Ovary (tissue), 7 donors: ENCODE measurements at regions not wholly inside any gene's neighbourhood (a gene's known extent, or its start where the extent isn't known, plus 50 kb on each side); places are given as distances from the start of the nearest gene placed in this dataset.
"Not testable (repeated sequence)": the region's sequence is repeated elsewhere in the genome, so short reads cannot be mapped to it uniquely, and the experiment has no call there.

Source experiments
- DNase-seq, 5 donors: peaks; one replicate each; pipeline ENCODE4 v3.0.0-alpha.2; 2019 to 2020
- H3K27ac ChIP-seq, 2 donors: fragments of 200-600 bp; one replicate each; pipeline versions ENCODE4 v1.5.1 to v1.8.0; 2019 to 2022
- H3K27me3 ChIP-seq: fragments of 200-600 bp; one replicate; pipeline ENCODE4 v1.8.0; 2022
- H3K36me3 ChIP-seq: fragments of 200-600 bp; sonication (generic); one replicate; pipeline ENCODE4 v1.5.1; 2019
- H3K4me1 ChIP-seq: one replicate; pipeline ENCODE4 v1.8.1; 2013; ENCODE audit warnings: mild to moderate bottlenecking, moderate library complexity; ENCODE audit not compliant: insufficient read depth
- H3K4me3 ChIP-seq: fragments of 200-600 bp; sonication (generic); one replicate; pipeline ENCODE4 v1.5.1; 2017
- H3K9me3 ChIP-seq, 2 donors: fragments of 200-600 bp in 1 of 2; sonication (generic) in 1 of 2; one replicate each; pipeline versions ENCODE4 v1.5.1 to v1.8.1; 2013 to 2019; ENCODE audit warnings: mild to moderate bottlenecking in 1 of 2, moderate library complexity in 1 of 2
- EP300 ChIP-seq: sonication (generic); formaldehyde crosslinking; IDR thresholded peaks from one replicate; pipeline ENCODE4 v1.6.1; 2017; ENCODE audit warnings: antibody characterized with exemption
- POLR2A ChIP-seq: fragments of 450-650 bp; IDR thresholded peaks from one replicate; pipeline ENCODE4 v1.6.1; 2017; ENCODE audit warnings: antibody characterized with exemption, mild to moderate bottlenecking, moderate library complexity
- WGBS, 3 donors: extraction: QIAGEN DNeasy Blood & Tissue Kit in 1 of 3; methylation state at CpG; one replicate each; pipeline versions ENCODE4 v1.1.5 to v1.1.7; 2013 to 2017; 5-methylcytosine and 5-hydroxymethylcytosine counted together
- intact Hi-C, 4 donors: fragments of 100-400 bp; cut with DNase I; formaldehyde crosslinking; loops; one replicate each; pipeline versions ENCODE4 v1.11.0 to v1.15.1; 2022 to 2023
- TF ChIP-seq, protein P1 (sequence below), 3 donors: fragments of 450-650 bp in 2 of 3; fragments of 200-600 bp in 1 of 3; IDR thresholded peaks; one replicate each; pipeline versions ENCODE4 v1.5.1 to v1.8.0; 2016 to 2022; ENCODE audit warnings: antibody characterized with exemption in 3 of 3, mild to moderate bottlenecking in 1 of 3
- donor health status: DM: no; HTN: no; CAD: no; lungs with moderate emphysema.
- donor health status: DM: no; HTN: no; CAD: no.
- donor health status: Bipolar disorder and iron deficiency.
- donor health status: DM: no; HTN: no; CAD: no.
- donor health status: DM: yes; HTN: yes; CAD: no.

DNA sequence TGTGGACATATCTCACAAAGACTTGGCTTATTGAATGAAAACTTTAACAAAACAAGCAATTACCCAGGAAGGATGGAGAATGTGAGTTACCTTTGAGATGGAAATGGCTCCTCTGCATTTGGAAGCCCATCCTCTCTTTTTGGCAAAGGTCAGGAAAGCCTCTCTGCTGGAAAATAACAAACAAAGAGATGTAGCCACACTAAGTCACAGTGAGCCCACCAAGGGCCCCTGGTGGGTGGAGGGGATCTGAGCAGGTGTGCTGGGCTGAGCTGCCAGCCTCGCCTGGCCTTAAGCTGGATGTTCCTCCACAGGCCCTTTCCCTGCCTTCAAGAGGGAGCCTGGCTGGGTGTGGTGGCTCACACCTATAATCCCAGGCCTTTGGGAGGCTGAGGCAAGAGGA, 269.2 kb downstream of the HNRNPD start:
- H3K4me3 ChIP-seq: no peak overlapping the region
- intact Hi-C loops: no loop called here
- TF ChIP-seq POLR2A (no peak), EP300 (no peak)
- TF ChIP-seq, protein P1, sequence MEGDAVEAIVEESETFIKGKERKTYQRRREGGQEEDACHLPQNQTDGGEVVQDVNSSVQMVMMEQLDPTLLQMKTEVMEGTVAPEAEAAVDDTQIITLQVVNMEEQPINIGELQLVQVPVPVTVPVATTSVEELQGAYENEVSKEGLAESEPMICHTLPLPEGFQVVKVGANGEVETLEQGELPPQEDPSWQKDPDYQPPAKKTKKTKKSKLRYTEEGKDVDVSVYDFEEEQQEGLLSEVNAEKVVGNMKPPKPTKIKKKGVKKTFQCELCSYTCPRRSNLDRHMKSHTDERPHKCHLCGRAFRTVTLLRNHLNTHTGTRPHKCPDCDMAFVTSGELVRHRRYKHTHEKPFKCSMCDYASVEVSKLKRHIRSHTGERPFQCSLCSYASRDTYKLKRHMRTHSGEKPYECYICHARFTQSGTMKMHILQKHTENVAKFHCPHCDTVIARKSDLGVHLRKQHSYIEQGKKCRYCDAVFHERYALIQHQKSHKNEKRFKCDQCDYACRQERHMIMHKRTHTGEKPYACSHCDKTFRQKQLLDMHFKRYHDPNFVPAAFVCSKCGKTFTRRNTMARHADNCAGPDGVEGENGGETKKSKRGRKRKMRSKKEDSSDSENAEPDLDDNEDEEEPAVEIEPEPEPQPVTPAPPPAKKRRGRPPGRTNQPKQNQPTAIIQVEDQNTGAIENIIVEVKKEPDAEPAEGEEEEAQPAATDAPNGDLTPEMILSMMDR (IDR thresholded peaks at IDR 0.05): no peak
- no peaks in the 10 kb centered on the region for H3K9me3 ChIP-seq
- H3K4me1 ChIP-seq: no peaks in the 10 kb centered on the region
- WGBS, 3 donors: 68 to 77% (median 76%) methylated on average over 1 of the region's 1 CpG
- H3K27me3 ChIP-seq: no peaks in the 10 kb centered on the region
- H3K27ac ChIP-seq: no peak overlapping the region
- no peak for DNase-seq
- no peaks in the 10 kb centered on the region for H3K36me3 ChIP-seq

DNA sequence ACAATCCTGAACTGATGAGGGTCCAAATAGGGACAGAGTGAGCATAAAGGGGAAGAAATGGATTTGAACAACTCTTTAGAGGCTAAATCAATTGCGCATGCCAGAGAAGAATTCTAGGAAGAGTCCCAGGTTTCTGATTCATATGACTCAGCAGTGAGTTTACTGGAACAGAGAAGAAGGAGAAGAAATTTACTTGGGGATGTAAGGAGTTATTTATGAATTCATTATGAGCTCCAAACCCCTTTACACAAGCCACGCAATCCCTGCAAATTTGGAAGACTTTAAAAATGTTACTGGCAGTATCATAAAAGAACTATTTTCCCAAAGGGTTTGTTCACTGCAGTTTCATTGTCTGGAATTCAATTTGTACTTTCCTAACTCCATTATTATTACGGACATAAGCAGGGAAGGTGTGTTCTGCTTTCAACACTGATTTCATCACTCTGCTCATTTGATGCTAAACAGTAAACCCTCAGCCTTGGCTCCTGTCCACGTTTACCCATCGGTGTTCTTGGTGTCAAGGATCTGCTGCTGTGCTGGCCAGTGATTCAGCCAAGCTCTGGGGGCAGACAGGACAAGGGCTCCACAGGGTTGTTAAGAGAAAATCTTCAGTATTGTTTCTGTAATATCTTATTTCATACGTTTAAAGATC, 273.7 kb downstream of the HNRNPD start:
- H3K9me3 ChIP-seq: no peaks in the 10 kb centered on the region
- no peak overlapping the region for H3K27ac ChIP-seq
- no peaks in the 10 kb centered on the region for H3K4me1 ChIP-seq
- 35 to 41% (median 40%) methylated on average over 6 of the region's 6 CpGs for WGBS, 3 donors
- H3K36me3 ChIP-seq: no peaks in the 10 kb centered on the region
- DNase-seq: no peak
- H3K27me3 ChIP-seq: no peaks in the 10 kb centered on the region
- intact Hi-C loops: no loop called here
- no peak overlapping the region for H3K4me3 ChIP-seq
- TF ChIP-seq POLR2A (no peak), EP300 (no peak)

DNA sequence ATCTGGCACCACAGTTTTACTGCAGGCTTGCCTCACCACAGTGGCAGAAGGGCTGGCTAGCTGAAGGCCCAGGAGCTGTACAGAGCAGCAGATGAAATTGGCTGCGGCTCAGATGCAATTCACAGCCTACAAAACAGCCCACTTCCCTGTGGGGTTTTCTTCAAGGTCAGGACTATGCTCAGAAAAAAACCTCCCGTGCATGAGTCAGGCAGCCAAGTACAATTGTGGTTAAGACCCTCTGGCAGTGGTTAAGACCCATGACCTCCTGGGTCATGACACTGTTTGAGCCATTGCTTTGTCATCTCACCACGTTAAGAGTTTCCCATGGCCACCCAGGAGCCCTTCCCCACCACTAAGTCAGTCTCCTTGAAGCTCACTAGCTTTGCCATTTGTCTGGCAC, 276.3 kb downstream of the HNRNPD start:
- Histone ChIP-seq H3K4me1 (no peaks in the 10 kb centered on the region), H3K27me3 (no peaks in the 10 kb centered on the region), H3K9me3 (no peaks in the 10 kb centered on the region), H3K4me3 (no peak overlapping the region), H3K36me3 (no peaks in the 10 kb centered on the region), H3K27ac (no peak overlapping the region)
- intact Hi-C loops: no loop called here
- no peak for DNase-seq
- TF ChIP-seq, protein P1 (IDR thresholded peaks at IDR 0.05): no peak
- no peak for TF ChIP-seq EP300
- TF ChIP-seq POLR2A: no peak
- 3 to 9% (median 7%) methylated on average over 3 of the region's 3 CpGs for WGBS, 3 donors

DNA sequence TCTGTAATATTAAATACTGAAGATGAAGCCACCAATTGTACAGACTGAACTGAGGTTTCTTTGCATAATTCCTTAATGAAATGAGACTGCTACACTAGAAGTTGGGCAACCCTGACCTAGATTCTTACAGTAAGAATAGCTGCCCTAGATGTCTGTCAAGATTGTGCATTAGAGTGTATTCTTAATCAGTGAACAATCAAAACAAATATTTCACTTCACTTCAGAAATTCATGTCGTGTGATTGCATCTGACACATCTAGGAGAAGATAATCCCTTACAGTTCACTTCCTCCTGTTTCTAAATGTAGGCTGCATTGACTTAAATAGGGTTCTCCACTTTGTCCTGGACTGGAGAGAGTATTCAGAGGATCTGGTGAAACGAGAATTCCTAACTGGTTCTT, 283.1 kb downstream of the HNRNPD start:
- TF ChIP-seq EP300: no peak
- TF ChIP-seq POLR2A: no peak
- TF ChIP-seq, protein P1 (IDR thresholded peaks at IDR 0.05): no peak
- DNase-seq: no peak
- intact Hi-C loops: no loop called here
- Histone ChIP-seq H3K4me1 (no peaks in the 10 kb centered on the region), H3K4me3 (no peak overlapping the region), H3K36me3 (no peaks in the 10 kb centered on the region), H3K27ac (no peak overlapping the region), H3K27me3 (no peaks in the 10 kb centered on the region), H3K9me3 (no peaks in the 10 kb centered on the region)
- 50 to 61% (median 51%) methylated on average over 2 of the region's 2 CpGs for WGBS, 3 donors

DNA sequence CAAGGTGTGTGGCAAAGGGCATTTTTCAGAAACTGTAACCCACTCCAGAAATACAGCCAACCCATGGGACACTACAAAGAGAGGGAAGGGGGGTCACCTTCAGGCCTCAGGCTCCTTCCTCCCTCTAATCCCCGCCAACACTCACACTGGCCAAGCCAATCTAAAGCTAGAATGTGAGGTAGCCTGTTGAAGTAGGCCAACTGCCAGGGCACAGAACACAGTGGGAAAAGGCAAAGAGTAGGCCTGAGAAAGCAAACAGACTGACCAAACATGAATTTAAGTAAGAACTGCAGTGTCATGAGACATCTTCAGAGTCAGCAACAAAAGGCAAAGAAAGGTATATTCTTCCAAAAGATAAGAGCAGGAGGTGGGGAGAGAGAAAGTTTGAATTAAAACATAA, 289.0 kb downstream of the HNRNPD start:
- WGBS, 3 donors: 81 to 93% (median 84%) methylated on average over 1 of the region's 1 CpG
- no peaks in the 10 kb centered on the region for H3K27me3 ChIP-seq
- intact Hi-C loops: no loop called here
- no peaks in the 10 kb centered on the region for H3K36me3 ChIP-seq
- no peaks in the 10 kb centered on the region for H3K9me3 ChIP-seq
- H3K27ac ChIP-seq: no peak overlapping the region
- DNase-seq: no peak
- H3K4me1 ChIP-seq: no peaks in the 10 kb centered on the region
- no peak for TF ChIP-seq EP300
- TF ChIP-seq POLR2A: no peak
- TF ChIP-seq, protein P1 (IDR thresholded peaks at IDR 0.05): no peak
- H3K4me3 ChIP-seq: no peak overlapping the region

DNA sequence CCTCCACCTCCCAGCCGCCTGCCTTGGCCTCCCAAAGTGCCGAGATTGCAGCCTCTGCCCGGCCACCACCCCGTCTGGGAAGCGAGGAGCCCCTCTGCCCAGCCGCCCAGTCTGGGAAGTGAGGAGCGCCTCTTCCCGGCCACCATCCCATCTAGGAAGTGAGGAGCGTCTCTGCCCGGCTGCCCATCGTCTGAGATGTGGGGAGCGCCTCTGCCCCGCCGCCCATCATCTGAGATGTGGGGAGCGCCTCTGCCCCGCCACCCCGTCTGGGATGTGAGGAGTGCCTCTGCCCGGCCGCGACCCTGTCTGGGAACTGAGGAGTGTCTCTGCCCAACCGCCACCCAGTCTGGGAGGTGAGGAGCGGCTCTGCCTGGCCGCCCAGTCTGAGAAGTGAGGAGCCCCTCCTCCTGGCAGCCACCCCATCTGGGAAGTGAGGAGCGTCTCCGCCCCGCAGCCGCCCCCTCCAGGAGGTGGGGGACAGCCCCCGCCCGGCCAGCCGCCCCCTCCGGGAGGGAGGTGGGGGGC, 296.3 kb downstream of the HNRNPD start:
- H3K27me3 ChIP-seq, H3K27ac ChIP-seq, H3K9me3 ChIP-seq, DNase-seq, H3K36me3 ChIP-seq, H3K4me1 ChIP-seq, intact Hi-C loops, H3K4me3 ChIP-seq: not testable (repeated sequence)
- 81 to 91% (median 88%) methylated on average over 21 to 28 of the region's 31 CpGs for WGBS, 3 donors
